ENCODE measurements at regions not wholly inside any gene's neighbourhood (a gene's known extent, or its start where the extent isn't known, plus 50 kb on each side); places are given as distances from the start of the nearest gene placed in this dataset.

GRCh38 chr9:90058182-90058763 is 453.5 kb downstream of the GADD45G start:
- TF ChIP-seq POLR2A (IDR thresholded peaks at IDR 0.05; ENCODE audit: low read length) (no peak), GATA1 (IDR thresholded peaks at IDR 0.05; ENCODE audit: low read depth, low read length) (no peak)
